ENCODE measurements at regions not wholly inside any gene's neighbourhood (a gene's known extent, or its start where the extent isn't known, plus 50 kb on each side); places are given as distances from the start of the nearest gene placed in this dataset.

DNA sequence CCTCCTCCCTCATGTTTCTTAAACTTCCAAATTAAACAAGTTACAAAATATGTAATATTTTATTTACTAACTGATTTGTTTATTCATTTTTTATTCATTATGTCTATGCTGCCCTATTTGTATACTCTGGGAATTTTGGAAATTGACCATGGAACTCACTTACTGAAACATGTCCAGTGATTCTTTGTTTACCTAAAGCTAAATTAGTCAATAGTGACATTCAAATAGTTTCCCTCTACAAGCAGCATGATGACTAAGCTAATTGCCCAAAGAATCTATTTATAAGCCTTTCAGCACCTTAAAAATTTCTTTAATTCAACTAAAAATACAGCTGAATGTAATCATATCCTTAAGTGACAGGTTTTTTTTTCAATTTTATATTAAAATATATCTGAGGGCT, 437.7 kb downstream of the SI start:
- in situ Hi-C loops (cut with HindIII; ENCODE audit: low pct_unique_long_range_greater_than_20kb, low sequenced_read_pairs), result no loop called here
- DNase-seq (ENCODE audit: low read depth), result no peak

DNA sequence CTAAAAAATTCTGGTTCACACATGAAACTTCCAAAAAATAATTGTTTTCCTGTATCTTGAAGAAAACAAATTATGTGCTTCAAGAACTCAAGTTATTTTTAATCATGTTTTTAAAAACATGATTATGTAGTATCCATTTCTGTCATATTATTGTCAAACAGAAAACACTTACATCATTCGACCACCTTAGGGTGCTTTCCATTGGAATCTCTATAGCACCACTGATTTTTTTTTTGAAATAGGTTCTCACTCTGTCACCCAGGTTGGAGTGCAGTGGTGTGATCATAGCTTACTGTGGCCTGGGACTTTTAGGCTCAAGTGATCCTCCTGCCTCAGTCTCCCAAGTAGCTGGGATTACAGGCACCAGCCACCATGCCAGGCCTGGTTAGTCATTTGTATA, 457.3 kb downstream of the SI start:
- in situ Hi-C loops (cut with HindIII; ENCODE audit: low pct_unique_long_range_greater_than_20kb, low sequenced_read_pairs), result no loop called here
- DNase-seq (ENCODE audit: low read depth), result no peak

- DNase-seq (ENCODE audit: low read depth), result no peak
- in situ Hi-C loops (cut with HindIII; ENCODE audit: low pct_unique_long_range_greater_than_20kb, low sequenced_read_pairs), result no loop called here
Measured at GRCh38 chr3:164620423-164620822, 457.9 kb downstream of the SI start.

GRCh38 chr3:164612751-164613150, 465.5 kb downstream of the SI start:
- in situ Hi-C loops (cut with HindIII; ENCODE audit: low pct_unique_long_range_greater_than_20kb, low sequenced_read_pairs), result no loop called here
- no peak for DNase-seq (ENCODE audit: low read depth)

DNA sequence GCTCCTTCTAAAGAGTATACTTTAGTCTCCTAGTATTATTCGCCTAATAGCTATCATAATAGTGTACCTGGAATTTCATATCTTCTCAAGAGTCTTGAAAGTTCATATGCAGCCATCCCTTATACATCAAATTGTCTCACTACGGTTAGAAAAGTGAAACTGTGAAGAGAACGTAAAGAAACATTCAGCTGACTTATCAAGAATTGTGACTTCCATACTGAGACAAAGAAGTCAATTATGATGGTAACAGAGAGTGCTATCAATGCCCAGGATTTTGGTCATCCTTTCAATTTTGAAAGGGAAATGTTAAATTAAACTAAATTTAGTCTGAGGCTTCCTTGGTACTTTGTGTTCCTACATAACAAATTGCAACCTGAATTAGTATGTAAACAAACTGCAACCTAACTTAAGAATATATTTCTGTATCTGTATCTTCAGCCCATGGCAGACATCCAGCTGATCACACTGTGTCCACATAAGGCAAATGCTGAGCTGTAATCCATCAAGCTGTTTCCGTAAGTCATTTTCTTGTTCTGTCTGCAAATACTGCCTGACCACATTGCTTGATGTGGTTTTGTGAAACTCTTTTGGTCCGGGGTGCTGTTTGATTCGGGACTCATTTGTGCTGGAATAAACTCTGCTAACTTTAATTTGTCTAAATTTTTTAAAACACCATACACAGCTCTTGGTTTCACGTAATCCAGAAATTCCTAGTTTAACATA, 469.6 kb downstream of the SI start:
- in situ Hi-C loops (cut with HindIII; ENCODE audit: low pct_unique_long_range_greater_than_20kb, low sequenced_read_pairs), result no loop called here

DNA sequence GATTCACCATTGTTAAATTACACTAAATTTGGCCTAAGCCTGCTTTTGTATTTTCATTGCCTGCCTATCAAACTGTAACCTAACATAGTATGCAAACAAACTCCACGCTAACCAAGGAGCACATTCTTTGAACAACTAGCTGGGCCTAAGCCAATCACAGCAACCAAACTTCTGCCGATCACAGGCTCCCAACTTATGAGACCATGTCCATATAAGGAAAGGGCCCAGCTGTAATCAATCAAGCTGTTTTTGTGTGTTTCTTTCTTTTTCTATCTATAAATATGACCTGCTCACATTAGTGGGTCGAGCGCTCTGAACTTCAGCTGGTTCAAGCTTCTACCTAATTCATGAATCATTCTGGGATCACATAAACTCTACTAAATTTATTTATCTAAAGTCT, 473.6 kb downstream of the SI start:
- in situ Hi-C loops (cut with HindIII; ENCODE audit: low pct_unique_long_range_greater_than_20kb, low sequenced_read_pairs), result no loop called here
- DNase-seq (ENCODE audit: low read depth), result no peak

More for the DNA sequence above, 469.6 kb downstream of the SI start:
- DNase-seq (ENCODE audit: low read depth), result no peak

DNA sequence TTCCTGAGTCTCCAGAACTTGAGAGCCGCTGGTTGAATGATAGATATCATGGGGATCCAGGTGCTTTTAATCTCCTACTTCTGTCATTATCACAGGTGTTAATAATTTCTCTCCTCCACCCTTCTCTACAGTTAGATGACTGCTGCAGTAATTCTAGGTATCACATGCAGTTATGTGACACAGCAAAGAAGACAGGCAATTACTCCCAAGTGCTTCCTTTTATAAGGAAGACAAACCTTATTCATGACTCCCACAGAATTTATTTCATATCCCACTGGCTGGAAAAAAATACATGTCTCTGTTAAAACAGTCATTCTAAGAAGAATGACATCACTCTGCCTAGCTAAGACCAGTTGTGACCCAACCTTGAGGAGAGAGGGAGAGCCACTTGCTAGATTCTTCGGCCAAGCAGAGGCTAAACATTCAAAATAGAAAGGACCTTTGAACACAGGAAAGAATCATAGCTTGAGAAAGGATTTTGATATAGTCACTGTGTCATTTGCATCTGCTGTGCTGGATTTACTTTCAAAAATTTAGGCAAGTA, 500.6 kb downstream of the SI start:
- no peak for DNase-seq (ENCODE audit: low read depth)
- in situ Hi-C loops (cut with HindIII; ENCODE audit: low pct_unique_long_range_greater_than_20kb, low sequenced_read_pairs), result no loop called here

GRCh38 chr3:164572436-164572835, 505.9 kb downstream of the SI start:
- DNase-seq (ENCODE audit: low read depth), result no peak
- in situ Hi-C loops (cut with HindIII; ENCODE audit: low pct_unique_long_range_greater_than_20kb, low sequenced_read_pairs), result no loop called here

DNA sequence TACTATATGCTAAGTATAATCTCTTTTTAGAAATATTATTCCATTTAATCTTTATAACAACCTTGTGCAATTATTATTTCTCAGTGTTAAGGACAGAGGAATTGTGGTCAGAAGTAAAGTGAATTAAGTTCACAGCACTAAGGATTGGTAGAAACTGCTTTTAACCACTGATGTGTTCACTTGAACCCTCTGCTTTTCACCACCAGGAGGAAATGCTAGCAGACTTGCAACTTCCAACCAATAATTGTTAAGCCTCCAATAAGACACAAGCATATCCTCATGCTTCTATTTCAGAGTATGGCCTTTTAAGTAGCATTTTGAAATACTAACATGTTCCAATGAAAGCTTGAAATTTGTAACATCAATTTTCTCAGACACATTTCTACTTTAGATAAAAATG, 527.4 kb downstream of the SI start:
- DNase-seq (ENCODE audit: low read depth), result no peak
- in situ Hi-C loops (cut with HindIII; ENCODE audit: low pct_unique_long_range_greater_than_20kb, low sequenced_read_pairs), result no loop called here

- no peak for DNase-seq (ENCODE audit: low read depth)
- in situ Hi-C loops (cut with HindIII; ENCODE audit: low pct_unique_long_range_greater_than_20kb, low sequenced_read_pairs), result no loop called here
Measured at GRCh38 chr3:164539215-164539614, 539.1 kb downstream of the SI start.

- in situ Hi-C loops (cut with HindIII; ENCODE audit: low pct_unique_long_range_greater_than_20kb, low sequenced_read_pairs), result no loop called here
- DNase-seq (ENCODE audit: low read depth), result no peak
Measured at GRCh38 chr3:164537485-164537884, 540.8 kb downstream of the SI start.

DNA sequence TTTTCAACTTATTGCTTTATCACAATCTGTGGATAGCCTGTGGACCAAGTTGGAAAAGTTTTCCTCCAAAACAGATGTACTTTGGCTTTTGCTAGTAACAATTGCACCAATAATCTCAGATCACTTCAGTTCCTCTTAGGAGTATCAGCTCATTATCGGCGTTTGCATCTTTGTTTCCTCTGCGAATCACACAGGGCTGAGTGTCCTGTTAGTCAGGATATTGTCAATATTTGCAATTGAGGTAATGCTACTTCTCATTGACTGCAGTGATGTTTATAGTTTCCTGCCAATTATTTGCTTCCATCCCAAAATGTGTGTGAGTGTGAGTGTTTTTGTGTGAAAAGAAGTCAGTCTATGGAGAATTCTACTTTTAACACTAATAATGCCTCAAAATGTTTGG, 545.0 kb downstream of the SI start:
- no peak for DNase-seq (ENCODE audit: low read depth)
- in situ Hi-C loops (cut with HindIII; ENCODE audit: low pct_unique_long_range_greater_than_20kb, low sequenced_read_pairs), result no loop called here

- no peak for DNase-seq (ENCODE audit: low read depth)
- in situ Hi-C loops (cut with HindIII; ENCODE audit: low pct_unique_long_range_greater_than_20kb, low sequenced_read_pairs), result no loop called here
Measured at GRCh38 chr3:164526250-164526649, 552.0 kb downstream of the SI start.

DNA sequence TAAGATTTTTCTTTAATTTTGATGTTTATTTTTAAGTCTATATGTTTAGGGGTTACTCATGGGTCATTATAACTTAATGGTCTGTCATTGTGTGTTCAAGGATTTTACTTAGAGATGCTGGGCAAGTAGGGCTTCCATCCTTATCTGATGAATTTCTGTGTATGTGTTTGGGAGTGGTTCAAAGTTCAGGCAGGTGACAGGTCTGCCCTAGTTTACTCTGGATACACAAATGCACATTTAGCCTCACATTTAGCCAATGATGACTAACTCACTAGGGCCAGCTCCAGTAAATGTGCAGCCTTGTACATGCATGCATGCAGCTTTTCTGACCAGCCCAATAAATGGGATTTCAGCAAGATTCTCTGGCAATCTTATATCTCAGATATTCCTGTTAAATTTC, 554.1 kb downstream of the SI start:
- in situ Hi-C loops (cut with HindIII; ENCODE audit: low pct_unique_long_range_greater_than_20kb, low sequenced_read_pairs), result no loop called here
- DNase-seq (ENCODE audit: low read depth), result no peak

DNA sequence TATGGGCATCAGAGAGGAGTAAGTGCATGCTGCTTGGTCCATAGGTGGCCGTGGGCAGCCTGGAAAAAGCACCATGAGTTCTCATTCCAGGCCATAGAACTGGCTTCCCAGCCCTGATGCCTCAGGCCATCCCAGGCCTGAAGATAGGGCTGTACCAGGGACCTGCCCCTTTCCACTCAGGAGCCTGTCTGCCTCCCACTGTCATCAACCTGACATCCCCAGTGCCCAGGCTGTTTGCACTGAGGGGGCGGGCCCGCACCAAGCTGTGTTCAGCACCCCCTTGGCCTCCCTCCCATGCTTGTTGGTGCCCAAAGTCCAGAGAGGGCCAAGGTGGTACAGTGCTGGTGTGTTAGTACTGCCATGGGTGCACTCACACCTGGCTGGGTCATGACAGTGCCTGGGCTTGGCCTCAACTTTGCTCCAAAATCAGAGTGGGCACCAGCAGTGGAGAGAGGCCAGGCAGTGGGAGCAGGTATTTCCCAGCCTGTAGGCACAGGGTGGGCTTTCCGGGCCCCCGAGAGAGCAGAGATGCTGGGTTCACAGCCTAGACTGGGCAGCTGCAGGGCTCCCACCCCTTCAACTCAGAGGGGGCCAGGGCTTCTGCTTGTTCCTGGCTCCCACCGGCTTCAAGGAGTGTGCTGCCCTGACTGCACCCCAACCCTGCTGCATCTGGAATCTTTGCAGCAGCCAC, 556.1 kb downstream of the SI start:
- no peak for DNase-seq (ENCODE audit: low read depth)
- in situ Hi-C loops (cut with HindIII; ENCODE audit: low pct_unique_long_range_greater_than_20kb, low sequenced_read_pairs), result no loop called here

DNA sequence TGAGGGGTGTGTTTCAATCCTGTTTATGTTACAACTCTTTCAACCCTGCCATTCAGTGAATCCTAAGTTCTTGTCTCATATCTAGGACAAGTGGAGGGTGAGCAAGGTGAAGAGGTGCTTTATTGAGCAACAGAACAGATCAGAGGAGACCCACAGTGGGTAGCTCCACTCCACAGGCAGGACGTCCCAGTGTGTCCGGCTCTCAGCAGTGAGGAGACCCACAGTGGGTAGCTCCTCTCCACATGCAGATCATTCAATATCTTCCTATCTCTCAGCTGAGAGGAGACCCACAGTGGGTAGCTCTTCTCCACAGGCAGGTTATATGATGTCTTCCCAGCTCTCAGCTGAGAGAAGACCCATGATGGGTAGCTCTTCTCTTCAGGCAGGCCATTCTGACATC, 556.7 kb downstream of the SI start:
- in situ Hi-C loops (cut with HindIII; ENCODE audit: low pct_unique_long_range_greater_than_20kb, low sequenced_read_pairs), result no loop called here
- DNase-seq (ENCODE audit: low read depth), result no peak

- in situ Hi-C loops (cut with HindIII; ENCODE audit: low pct_unique_long_range_greater_than_20kb, low sequenced_read_pairs), result no loop called here
- DNase-seq (ENCODE audit: low read depth), result no peak
Measured at GRCh38 chr3:164521139-164521538, 557.2 kb downstream of the SI start.

GRCh38 chr3:164515256-164515655, 563.0 kb downstream of the SI start:
- in situ Hi-C loops (cut with HindIII; ENCODE audit: low pct_unique_long_range_greater_than_20kb, low sequenced_read_pairs), result no loop called here
- DNase-seq (ENCODE audit: low read depth), result no peak

DNA sequence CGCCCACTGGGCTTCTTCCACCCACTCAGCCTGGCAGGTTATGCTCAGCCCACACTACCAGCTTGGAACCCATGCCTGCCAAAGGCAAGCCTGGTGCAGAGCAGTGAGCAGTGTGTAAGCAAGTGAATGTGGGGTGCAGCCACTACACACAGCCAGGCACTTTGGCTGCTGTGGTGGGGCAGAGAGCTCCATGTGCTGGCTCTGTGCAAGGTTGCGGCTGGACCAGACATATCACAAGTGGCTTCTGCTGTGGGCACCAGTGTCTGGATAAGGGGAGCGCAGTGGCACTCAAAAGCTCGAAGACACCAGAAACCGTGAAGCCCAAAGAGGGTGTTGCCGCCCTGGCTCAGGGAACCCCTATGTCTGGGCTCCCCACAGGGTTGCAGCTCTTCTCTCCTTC, 563.7 kb downstream of the SI start:
- no peak for DNase-seq (ENCODE audit: low read depth)
- in situ Hi-C loops (cut with HindIII; ENCODE audit: low pct_unique_long_range_greater_than_20kb, low sequenced_read_pairs), result no loop called here

GRCh38 chr3:164507886-164508285, 570.4 kb downstream of the SI start:
- in situ Hi-C loops (cut with HindIII; ENCODE audit: low pct_unique_long_range_greater_than_20kb, low sequenced_read_pairs), result no loop called here
- no peak for DNase-seq (ENCODE audit: low read depth)

Measured in Caki2 (cell line).